ENCODE measurements at regions not wholly inside any gene's neighbourhood (a gene's known extent, or its start where the extent isn't known, plus 50 kb on each side); places are given as distances from the start of the nearest gene placed in this dataset.

DNA sequence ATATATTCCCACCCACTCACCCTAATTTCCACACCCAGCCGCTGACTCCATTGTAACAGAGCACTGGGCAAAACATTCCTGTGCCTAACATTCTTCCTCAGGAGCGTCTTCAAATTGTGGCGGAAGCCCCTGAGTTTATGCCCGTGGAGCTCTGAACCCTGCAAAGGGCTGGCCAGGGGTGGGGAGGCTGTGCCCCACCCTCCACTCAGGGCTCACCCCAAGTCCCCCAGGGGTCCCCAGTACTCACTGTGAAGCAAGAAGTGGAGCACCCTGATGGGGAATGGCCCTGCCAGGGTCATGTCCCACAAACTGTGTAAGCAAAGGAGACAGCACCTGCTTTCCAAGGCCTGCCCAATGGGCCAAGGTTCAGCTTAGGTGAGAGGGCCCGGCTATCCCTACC, 303.2 kb downstream of the PREX1 start:
- no peak for TF ChIP-seq SUZ12 (IDR thresholded peaks at IDR 0.05; ENCODE audit: extremely low read depth, insufficient read depth, insufficient read length)
- TF ChIP-seq ZNF274 (IDR thresholded peaks at IDR 0.05; ENCODE audit: low read depth, low read length), result no peak
